GM18951 (cell line): ENCODE measurements at regions not wholly inside any gene's neighbourhood (a gene's known extent, or its start where the extent isn't known, plus 50 kb on each side); places are given as distances from the start of the nearest gene placed in this dataset.
"Not testable (repeated sequence)": the region's sequence is repeated elsewhere in the genome, so short reads cannot be mapped to it uniquely, and the experiment has no call there.

Experiments used
- POLR2A ChIP-seq: IDR thresholded peaks from 4 replicates; pipeline ENCODE4 v1.6.1; 2011; ENCODE audit warnings: mild to moderate bottlenecking; ENCODE audit not compliant: insufficient read length, insufficient read depth; ENCODE audit errors: extremely low read depth
- in situ Hi-C: fragments of 300-500 bp; cut with MboI; formaldehyde crosslinking; loops from one replicate; pipeline ENCODE4 v1.12.0; 2022; ENCODE audit warnings: low sequenced_read_pairs, mixed read lengths, inconsistent platforms; ENCODE audit not compliant: unreplicated experiment

DNA sequence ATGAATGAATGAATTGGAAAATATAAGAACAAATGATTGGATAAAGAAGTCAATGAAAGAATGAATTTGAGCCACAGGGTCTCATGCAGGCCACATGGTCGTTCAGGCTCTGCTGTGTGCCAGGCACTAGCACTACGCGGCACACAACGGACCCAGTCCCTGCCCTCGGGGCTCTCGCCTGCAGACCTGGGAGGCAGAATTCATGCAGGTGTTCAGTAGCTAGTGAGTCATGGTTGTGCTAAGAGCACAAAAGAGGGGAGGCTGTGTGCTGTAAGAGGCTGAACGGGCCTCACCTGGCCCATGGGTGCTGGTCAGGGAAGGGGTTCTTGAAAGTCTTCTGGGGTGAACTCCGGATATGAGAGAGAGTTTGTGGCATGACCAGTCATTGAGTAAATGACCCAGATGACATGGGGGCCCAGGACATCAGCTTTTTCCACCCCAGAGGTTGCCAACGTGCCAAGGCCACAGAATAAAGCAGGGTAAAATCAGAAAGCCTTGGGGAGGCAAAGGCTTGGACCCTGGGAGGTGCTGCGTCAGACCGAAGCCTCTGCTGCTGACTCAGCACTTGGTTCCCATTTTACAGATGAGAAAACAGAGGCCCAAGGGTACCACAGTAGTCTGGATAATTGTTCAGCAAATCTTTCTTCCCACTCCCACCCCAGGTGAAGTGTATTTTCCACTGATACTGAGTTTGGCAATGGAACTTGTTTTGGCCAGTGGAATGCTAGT, 264.3 kb upstream of the MVB12B start:
- in situ Hi-C loops, result no loop called here
- TF ChIP-seq POLR2A, result no peak

DNA sequence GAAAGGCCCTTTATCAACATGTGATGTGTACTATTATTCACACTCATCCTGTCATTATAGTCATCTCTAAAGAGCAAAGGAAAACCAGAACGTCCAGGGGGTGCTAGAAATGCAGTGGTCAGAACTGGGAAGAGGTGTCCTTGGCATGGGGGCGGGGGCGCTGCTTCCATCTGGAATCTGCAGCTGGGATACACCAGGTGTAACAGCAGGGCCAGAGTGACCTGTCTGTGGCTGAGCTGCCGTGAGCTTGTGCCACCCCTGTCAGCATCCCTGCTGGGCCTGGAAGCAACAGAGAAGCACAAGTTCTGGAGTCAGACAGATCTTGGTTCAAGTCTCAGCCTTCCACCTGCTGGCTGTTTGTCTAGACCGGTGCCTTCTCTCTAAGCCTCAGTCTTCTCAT, 263.3 kb upstream of the MVB12B start:
- TF ChIP-seq POLR2A, result no peak
- in situ Hi-C loops, result no loop called here

DNA sequence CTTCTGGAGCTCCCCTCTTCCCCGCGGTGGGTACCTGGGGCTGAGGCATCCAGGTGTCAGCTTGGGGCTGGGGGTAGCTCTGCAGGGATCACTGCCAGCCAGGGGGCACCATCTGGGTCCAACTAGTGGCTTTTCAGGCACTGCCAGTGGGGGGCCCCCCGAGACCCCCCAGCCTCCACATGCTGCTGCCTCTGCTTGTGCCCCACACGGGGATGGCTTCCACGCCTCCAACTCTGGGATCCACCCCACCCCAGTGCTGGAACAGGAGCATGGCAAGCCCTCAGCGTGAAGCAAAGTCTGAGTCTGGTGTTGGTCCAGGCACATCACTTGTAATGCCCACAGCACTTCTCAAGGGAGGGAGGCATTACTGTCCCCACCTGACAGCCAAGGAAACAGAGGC, 260.5 kb upstream of the MVB12B start:
- in situ Hi-C loops, result no loop called here
- TF ChIP-seq POLR2A, result no peak

DNA sequence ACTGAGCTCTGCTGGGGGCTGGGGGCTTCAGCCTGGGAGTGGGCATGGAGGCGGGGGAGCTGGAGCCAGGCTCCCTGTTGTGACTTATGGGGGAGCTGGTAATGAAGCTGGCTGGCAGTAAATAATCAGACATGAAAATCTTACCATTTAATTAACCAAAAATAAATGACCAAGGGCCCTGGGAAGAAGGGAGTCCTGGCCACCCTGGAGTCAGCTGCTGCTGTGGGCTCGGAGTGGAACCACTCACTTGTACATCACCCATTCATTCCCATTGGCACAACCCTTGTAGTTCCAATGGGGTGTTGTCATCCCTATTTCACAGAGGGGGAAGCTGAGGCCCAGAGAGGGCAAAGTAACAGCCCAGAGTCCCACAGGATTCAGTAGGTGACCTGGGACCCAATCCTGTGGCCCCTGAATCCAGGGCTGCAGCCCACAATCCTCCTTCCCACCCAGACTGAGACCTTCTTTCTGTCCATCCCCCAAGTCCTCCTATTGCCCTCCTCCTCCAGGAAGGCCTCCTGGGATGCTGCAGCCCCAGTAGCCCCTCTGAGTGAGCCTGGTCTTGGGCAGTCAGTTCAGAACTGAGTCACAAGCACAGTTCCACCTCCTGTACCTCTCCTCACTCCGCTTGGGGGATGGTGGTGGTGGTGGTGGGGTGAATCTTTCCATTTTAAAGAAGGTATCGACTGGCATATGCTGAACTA, 259.4 kb upstream of the MVB12B start:
- no peak for TF ChIP-seq POLR2A
- in situ Hi-C loops, result no loop called here

DNA sequence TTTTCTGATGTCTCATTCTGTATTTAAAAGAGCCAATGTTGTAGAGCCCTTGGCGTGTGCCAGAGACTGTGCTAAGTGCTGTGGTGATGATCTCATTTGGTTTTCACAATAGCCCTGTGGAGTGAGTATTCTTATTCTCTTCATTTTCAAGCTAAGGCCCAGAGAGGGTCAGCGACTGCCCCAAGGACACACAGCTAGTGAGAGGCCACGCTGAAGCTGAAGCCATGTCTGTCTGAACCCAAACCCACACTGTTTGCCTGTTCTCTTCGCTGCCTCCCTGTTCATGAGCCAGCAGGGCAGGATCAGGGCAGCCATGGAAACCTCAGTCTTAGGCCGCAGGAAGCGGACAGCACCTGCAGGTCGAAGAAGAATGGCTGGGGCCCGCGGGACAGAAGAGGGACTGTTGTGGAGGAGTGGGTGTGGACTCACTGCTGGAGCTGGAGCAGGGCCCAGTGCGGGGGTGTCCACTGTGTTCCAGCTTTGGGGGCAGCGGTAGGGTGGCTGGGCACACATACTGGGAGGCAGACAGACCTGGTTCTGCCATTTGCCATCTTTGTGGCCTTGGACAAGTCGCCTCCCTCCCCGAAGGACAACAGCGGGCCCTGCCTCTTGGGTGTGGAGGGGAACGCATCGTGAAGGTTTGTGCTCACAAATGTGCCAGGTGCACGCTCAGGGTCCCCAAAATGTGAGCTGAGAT, 257.9 kb upstream of the MVB12B start:
- in situ Hi-C loops, result no loop called here
- TF ChIP-seq POLR2A, result no peak

DNA sequence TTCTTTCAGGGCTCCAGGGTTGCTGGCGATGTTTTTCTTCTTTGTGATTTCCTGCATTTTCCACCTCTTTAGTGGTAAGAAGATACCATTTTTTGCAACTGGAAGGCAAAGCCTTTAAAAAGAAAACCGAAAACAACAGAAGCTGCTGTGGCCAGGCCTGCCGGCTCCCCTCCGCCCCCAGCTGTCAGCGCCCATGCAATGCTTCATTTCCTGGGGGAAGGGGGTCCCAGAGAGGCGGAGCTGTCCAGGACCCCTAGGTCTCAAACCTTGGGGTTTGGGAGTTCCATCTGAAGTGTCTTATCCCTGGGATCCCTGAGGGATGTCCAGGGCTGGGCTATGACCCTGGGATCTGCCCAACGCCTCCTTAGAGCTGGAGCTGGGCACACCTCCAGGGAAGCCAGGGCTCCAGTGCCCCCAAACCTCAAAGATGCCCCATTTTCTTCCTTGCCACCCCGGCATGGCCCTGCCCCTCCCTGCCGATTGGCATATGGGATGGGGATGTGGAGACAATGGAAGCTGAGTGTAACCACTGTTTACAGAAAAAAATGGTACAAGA, 257.2 kb upstream of the MVB12B start:
- in situ Hi-C loops, result no loop called here
- TF ChIP-seq POLR2A, result no peak

DNA sequence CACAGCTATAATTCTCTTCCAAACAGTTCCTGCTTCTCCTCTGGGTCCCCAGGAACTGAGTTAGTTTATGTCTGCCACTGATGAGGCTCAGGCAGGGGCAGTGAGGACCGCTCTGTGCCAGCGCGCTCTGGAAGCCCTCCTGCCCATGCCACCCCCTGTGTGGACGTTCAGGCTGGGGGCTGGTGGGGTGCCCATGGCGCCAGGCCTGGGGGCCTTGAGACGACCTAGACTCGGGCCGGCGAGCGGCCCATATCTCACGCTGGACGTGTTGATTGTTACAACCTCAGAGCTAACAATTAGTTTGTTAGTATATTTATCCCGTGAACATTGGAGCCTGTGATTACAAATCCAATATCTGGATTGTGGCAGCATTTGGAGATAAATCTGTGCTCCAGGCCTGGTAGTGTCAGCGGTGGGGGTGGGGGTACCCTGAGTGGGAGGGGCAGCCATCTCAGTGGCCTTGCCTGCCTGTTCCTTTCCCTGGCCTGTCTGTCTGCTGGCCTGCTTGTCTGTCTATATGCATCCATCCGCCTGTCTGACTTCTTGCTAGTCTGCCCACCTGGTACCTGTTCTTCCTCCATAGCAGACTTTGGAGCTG, 256.5 kb upstream of the MVB12B start:
- in situ Hi-C loops, result no loop called here
- no peak for TF ChIP-seq POLR2A

DNA sequence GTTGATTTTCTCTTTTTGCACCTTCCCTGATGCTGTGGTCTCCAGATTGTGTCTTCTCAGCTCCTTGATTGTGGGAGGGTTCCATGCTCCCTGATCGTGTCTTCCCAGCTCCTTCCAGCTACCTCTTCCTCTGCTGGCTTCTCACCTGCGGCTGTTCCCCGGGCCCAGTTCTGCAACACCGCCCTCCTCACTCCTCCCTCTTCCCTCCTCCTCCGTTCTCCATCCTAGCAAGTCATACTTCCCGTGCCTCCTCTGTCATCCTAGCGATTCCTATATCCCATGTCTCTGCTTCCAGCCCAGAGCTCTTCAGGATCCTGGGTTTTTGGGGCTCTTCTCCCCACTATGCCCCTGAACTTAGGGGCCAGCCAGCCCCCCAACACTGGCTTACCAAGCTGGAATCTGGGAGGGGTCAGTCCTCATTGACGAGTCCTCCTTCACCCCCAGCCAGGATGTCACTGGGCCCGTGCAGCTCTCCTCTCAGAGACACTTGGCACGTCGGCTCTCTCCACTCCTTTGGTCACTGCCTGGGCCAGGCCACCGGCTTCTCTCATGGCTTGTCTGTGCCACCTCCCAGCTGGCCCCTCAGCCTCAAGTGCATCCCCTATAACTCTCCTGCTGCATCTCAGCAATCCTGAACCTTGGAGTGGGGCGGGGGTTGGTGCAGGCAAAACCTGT, 255.4 kb upstream of the MVB12B start:
- TF ChIP-seq POLR2A, result no peak
- in situ Hi-C loops, result no loop called here

DNA sequence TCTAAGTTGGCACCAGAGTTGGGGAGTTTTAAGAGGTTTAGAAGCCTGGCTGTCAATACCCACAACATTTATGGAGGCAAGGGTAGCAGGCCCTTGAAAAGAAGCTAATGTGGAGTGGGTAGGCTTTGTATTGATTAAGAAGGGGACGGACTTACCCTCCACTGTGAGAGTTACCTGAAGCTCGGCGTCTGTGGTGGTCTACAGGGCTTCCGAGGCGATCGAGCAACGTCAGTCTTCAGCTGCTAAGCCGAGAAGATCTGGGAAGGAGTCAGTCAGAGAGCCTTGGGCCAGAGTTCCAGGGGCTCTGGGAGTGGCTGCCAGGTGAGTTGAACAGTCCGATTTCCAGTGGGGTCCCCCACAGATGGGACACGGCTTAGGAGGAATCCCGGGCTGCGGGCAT, 249.0 kb upstream of the MVB12B start:
- in situ Hi-C loops, result not testable (repeated sequence)

DNA sequence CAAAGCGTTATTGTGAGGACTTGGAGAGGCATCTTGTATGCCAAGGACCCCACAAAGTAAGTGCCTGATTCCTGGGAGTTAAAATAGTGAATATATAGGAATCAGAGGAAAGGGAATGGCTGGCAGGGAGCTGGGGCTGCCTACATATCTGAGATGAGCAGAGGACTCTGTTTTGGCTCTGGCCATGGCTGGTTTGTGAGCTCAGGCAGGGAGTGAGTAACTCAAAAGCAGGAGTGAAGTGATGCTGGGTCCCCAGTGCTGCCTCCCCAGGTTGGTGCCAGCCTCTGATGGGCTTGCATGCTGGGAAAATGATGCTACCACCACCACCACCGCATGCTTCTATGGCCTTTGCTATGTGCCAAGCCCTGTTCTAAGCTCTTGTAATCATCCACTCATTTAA, 246.0 kb upstream of the MVB12B start:
- TF ChIP-seq POLR2A, result no peak
- in situ Hi-C loops, result no loop called here

DNA sequence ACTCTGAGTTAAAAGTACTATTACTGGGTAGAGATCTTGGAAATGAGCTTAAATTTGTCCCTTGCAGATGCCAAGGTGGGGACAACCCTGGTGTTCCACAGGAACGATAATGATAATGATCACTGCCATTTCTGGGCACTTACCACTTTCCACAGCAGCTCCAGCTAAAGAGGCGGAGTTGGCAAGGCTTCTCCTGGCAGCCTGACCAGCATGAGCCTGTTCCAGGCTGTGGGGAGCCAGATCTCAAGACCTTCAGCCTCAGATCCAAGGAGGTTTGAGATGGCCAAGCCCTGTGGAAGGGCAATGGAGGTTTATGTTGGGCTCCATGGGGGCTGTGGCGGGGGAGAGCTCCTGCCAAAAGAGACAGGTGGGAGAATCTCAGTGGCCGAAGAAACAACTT, 244.9 kb upstream of the MVB12B start:
- TF ChIP-seq POLR2A, result no peak
- in situ Hi-C loops, result no loop called here

DNA sequence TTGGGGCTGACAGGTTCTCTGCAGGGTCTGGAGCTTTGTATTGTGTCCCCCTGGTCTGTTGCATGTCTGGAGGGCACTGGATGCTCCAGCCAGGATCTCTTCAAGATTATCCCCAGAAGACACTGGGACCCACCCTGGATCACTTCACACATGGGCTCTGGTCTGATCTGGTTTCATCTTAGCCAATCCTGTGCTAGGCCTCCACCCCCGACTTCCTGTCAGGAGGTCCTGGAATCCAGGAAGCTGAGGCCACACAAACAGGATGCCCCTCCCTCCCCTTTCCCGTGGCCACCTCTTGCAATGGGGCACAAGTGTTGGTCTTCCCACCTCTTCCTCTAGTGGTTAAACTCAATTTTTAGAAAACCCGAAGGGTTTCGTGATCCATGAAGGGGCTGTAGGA, 242.6 kb upstream of the MVB12B start:
- no peak for TF ChIP-seq POLR2A
- in situ Hi-C loops, result no loop called here

DNA sequence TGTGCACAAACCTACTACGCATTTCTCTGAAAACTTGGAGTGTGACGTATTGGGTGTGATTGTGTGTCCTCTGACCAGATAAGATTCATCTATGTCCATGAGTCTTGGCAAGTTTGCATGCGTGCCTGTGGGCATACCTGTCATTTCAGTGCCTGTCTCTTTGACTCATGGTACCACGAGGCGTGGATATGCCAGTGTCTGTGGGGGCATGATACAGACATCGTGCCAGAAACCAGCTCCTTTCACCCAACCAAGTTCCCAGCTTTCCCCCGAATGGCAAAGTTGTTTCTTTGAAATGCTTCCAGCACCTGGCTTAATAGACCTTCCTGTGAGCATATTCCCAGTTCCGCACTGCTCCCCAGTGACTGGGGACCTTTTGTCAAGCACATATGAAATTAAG, 241.9 kb upstream of the MVB12B start:
- no peak for TF ChIP-seq POLR2A
- in situ Hi-C loops, result no loop called here

DNA sequence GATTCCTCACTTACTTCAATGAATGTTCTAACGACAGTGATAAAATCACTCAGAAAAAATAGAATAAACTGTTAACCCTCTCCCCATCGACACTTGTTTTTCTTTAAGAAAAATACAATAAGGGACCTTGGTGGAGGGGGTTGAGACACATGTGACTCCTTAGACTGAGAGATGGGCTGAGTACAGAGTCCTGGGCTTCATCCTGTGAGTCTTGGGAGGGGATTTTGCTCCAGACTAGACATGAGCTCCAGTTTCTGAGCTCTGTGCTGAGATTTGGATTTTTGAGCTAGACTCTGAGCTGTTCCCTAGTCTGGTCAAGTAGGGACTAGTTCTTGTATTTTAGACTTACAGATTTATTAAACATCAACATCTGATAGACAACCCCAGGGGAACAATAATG, 241.5 kb upstream of the MVB12B start:
- in situ Hi-C loops, result no loop called here
- no peak for TF ChIP-seq POLR2A
